NCI-H1436 treated with DMSO at 0.1 percent for 48 hours (cell line): ENCODE measurements at regions not wholly inside any gene's neighbourhood (a gene's known extent, or its start where the extent isn't known, plus 50 kb on each side); places are given as distances from the start of the nearest gene placed in this dataset.

Source experiments
- DNase-seq: peaks from one replicate; lab custom pipeline; 2025; lab: John Stamatoyannopoulos, UW

GRCh38 chr6:21648475-21649050 lies 55.0 kb downstream of the SOX4 start:
- DNase-seq: no peak

- DNase-seq: no peak
Measured at GRCh38 chr6:21653323-21653722, 59.8 kb downstream of the SOX4 start.

GRCh38 chr6:21653905-21654304 lies 60.4 kb downstream of the SOX4 start:
- no peak for DNase-seq

- DNase-seq: no peak
Measured at GRCh38 chr6:21654361-21654760, 60.8 kb downstream of the SOX4 start.

GRCh38 chr6:21663966-21664313 lies 70.4 kb downstream of the SOX4 start:
- DNase-seq: no peak

GRCh38 chr6:21664314-21665109 lies 71.0 kb downstream of the SOX4 start:
- no peak for DNase-seq

- no peak for DNase-seq
Measured at GRCh38 chr6:21665110-21665391, 71.5 kb downstream of the SOX4 start.

- no peak for DNase-seq
Measured at GRCh38 chr6:21665392-21666200, 72.0 kb downstream of the SOX4 start.

- DNase-seq: no peak
Measured at GRCh38 chr6:21666201-21666691, 72.7 kb downstream of the SOX4 start.

- no peak for DNase-seq
Measured at GRCh38 chr6:21666853-21667681, 73.5 kb downstream of the SOX4 start.

- no peak for DNase-seq
Measured at GRCh38 chr6:21668795-21669194, 75.2 kb downstream of the SOX4 start.

- DNase-seq: no peak
Measured at GRCh38 chr6:21676769-21677168, 83.2 kb downstream of the SOX4 start.

GRCh38 chr6:21678990-21679389 lies 85.4 kb downstream of the SOX4 start:
- DNase-seq: no peak

- DNase-seq: no peak
Measured at GRCh38 chr6:21679761-21680265, 86.3 kb downstream of the SOX4 start.

- no peak for DNase-seq
Measured at GRCh38 chr6:21680611-21681010, 87.1 kb downstream of the SOX4 start.

GRCh38 chr6:21690489-21690888 lies 96.9 kb downstream of the SOX4 start:
- no peak for DNase-seq

- no peak for DNase-seq
Measured at GRCh38 chr6:21691685-21692346, 98.3 kb downstream of the SOX4 start.

- no peak for DNase-seq
Measured at GRCh38 chr6:21692721-21693120, 99.2 kb downstream of the SOX4 start.

- DNase-seq: no peak
Measured at GRCh38 chr6:21694168-21694567, 100.6 kb downstream of the SOX4 start.

- no peak for DNase-seq
Measured at GRCh38 chr6:21707524-21708319, 114.2 kb downstream of the SOX4 start.

- DNase-seq: no peak
Measured at GRCh38 chr6:21708320-21708580, 114.7 kb downstream of the SOX4 start.
